AG09309 (cell line): ENCODE measurements at regions not wholly inside any gene's neighbourhood (a gene's known extent, or its start where the extent isn't known, plus 50 kb on each side); places are given as distances from the start of the nearest gene placed in this dataset.

Source experiments
- DNase-seq: peaks from one replicate; pipeline ENCODE4 v3.0.0-alpha.2; 2010; ENCODE audit warnings: low read depth
- H3K4me3 ChIP-seq: 2 replicates; pipeline ENCODE4 v1.5.1; 2011; ENCODE audit warnings: mild to moderate bottlenecking, low read depth, low read length, moderate library complexity; ENCODE audit not compliant: control insufficient read depth
- TF ChIP-seq, protein P1 (sequence below): IDR thresholded peaks from 2 replicates; pipeline ENCODE4 v1.5.1; 2011; ENCODE audit warnings: mild to moderate bottlenecking, low read depth, low read length, inconsistent platforms; ENCODE audit not compliant: insufficient read depth, control insufficient read depth; ENCODE audit errors: missing control alignments

DNA sequence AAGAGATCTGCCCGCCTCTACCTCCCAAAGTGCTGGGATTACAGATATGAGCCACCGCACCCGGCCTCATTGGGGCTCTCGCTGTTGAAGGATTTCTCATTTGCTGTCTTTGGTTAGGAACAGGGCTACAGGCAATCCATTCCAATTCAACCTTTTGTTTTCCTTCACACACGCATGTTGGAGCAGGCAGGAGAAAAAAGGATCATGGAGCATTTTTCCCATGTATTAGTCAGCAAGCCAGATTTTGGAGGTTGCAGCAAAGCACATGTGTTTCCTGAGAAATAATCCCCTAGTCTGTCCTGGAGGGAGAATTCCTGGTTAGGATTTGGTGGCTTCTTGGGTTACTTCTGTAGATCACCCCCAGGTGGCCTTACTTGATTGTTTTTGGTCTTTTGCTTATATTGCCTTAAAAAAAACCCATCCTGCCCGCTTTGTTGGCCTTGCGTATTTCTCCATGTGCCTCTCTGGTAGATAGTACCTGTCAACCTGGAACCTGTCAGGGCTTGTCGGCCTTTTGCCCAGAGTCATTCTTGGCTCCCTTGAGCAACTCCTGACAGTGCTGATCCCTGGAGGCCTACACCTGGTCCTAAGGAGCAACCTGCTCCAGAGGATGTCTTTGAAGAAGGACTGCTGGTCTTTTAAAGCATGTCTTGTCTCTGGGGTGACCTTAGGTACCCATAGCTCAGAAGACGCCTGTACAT, 82.4 kb upstream of the CLCN4 start:
- TF ChIP-seq, protein P1, sequence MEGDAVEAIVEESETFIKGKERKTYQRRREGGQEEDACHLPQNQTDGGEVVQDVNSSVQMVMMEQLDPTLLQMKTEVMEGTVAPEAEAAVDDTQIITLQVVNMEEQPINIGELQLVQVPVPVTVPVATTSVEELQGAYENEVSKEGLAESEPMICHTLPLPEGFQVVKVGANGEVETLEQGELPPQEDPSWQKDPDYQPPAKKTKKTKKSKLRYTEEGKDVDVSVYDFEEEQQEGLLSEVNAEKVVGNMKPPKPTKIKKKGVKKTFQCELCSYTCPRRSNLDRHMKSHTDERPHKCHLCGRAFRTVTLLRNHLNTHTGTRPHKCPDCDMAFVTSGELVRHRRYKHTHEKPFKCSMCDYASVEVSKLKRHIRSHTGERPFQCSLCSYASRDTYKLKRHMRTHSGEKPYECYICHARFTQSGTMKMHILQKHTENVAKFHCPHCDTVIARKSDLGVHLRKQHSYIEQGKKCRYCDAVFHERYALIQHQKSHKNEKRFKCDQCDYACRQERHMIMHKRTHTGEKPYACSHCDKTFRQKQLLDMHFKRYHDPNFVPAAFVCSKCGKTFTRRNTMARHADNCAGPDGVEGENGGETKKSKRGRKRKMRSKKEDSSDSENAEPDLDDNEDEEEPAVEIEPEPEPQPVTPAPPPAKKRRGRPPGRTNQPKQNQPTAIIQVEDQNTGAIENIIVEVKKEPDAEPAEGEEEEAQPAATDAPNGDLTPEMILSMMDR: no peak
- no peak for DNase-seq
- no peak overlapping the region for H3K4me3 ChIP-seq

DNA sequence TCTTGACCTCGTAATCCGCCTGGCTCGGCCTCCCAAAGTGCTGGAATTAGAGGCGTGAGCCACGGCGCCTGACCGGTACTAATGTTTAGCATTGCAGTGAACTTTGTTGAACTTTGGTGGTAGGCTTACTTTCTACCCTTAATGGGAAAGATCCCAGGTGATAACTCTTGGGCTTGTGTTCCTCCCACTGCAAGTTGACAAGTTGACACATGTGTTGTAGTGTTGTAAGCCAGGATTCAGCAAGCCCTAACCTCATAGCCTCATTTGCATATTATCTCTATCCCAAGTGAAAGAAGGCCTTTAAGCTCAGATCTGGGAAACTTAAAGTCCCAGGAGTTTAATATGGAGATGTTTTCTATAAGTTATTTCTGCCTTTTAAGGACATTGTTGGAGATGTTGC, 80.0 kb upstream of the CLCN4 start:
- TF ChIP-seq, protein P1: no peak
- H3K4me3 ChIP-seq: no peak overlapping the region
- DNase-seq: no peak

DNA sequence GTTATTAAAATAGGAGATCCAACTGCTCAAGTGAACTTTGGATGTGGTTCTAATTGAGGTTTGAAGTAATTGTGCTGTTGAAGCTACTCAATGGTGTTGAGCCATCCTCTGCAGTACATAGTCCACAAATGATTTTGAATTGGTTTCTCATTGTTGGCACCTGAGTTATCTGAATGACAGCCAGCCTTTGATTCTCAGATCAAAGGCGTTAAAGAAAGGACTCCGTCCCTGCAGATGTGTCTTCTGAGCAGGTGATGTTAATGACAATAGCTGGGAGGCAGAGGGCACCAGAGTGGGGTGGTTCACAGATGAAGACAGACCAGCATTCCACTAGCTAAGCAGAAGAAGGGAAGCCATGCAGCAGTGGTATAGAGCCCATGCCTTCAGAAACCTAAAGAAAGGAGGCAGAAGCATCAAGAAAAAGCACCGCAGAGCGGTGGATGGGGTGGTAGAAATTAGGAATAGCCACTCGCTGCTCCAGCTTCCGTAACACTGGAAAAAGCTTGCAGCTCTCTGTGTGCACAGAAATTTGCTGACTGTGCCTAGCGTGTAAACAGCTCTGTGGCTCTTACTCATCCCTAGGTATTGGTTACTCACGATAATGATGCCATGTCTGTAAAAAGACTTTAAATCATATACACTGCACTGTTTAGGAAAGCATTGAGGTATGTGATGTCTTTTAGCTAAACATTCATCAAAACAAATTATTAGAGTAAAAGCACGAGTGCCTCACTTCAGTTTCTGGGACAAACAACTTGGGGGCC, 79.2 kb upstream of the CLCN4 start:
- TF ChIP-seq, protein P1: no peak
- no peak for DNase-seq
- H3K4me3 ChIP-seq: no peak overlapping the region

DNA sequence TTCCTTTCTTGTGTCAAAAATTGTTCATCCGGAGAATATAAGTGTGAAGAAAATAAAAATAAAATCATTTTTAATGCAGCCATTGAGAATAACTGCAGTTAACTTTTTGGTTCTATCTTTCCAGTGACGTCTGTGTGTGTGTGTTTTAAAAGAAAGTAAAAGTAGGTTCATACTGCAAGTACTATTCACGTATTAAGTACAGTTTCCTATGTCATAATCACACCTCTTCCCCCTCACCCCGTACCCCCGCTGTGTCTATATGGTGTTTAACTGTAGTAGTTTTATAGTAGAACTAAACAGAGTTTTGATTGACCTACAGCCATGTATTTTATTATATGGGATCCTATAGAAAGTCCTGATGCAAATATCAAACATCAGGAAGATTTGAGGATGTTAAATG, 78.5 kb upstream of the CLCN4 start:
- H3K4me3 ChIP-seq: no peak overlapping the region
- TF ChIP-seq, protein P1: no peak
- DNase-seq: no peak

DNA sequence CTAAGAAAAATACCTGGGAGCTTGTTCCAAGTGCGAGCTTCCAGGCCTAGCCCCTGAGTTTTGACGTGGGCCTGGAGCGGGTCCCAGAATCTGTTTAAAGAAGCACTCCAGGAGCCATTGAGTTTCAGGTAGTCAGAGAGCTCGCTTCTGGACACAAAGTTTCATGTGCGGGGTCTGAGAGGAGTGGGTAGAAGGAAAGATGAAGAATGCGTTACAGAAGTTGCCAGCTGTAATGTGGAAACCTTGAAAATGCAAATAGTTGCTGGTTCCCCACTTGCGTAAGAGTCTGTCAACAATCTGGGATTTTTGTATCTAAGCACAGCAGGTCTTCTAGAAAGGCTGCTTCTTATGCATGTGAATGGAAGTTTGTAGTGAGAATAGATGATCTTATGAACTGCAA, 77.5 kb upstream of the CLCN4 start:
- no peak for DNase-seq
- no peak overlapping the region for H3K4me3 ChIP-seq
- TF ChIP-seq, protein P1: no peak

DNA sequence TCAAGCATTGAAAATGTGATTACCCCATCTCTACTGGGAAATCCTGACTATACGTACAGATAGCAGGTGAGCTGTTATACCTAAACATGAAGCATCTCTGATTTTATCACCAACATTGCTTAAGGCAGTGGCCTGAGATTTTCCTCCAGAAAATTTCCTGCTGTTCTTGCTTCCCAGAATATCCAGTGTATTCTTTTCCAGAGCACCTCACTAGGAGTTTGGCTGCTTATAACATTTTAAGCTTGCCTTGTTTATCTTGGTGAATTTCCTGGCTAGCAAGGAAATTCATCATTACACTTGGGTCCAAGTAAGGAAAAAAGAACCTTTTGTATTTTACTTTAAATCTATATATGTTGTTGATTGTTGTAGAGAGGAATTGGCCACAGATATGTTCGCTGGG, 73.0 kb upstream of the CLCN4 start:
- no peak for DNase-seq
- H3K4me3 ChIP-seq: no peak overlapping the region
- TF ChIP-seq, protein P1: no peak
